ENCODE measurements at regions not wholly inside any gene's neighbourhood (a gene's known extent, or its start where the extent isn't known, plus 50 kb on each side); places are given as distances from the start of the nearest gene placed in this dataset.
A peak's percentile ranks its signal among the peaks of the same experiment; 100 is the strongest.

DNA sequence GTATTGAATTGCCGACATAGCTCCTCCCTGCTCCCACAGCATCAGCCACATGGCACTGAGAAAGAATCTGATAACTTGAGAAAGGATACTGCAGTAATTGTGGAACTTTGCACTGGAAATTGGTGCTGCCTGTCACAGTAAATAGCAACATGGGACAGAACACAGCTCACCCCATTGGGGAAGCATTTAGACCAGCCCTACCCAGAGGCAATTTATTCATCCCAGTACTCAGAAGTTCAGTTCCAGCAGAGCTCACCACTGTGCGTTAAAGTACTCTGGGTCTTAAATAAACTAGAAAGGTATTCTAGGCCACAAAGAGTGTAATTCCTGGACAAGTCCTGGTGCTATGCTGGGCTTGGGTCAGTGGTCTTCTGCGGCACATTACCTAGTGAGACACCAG, 347.1 kb downstream of the PYDC2 start:
- TF ChIP-seq, protein P1, sequence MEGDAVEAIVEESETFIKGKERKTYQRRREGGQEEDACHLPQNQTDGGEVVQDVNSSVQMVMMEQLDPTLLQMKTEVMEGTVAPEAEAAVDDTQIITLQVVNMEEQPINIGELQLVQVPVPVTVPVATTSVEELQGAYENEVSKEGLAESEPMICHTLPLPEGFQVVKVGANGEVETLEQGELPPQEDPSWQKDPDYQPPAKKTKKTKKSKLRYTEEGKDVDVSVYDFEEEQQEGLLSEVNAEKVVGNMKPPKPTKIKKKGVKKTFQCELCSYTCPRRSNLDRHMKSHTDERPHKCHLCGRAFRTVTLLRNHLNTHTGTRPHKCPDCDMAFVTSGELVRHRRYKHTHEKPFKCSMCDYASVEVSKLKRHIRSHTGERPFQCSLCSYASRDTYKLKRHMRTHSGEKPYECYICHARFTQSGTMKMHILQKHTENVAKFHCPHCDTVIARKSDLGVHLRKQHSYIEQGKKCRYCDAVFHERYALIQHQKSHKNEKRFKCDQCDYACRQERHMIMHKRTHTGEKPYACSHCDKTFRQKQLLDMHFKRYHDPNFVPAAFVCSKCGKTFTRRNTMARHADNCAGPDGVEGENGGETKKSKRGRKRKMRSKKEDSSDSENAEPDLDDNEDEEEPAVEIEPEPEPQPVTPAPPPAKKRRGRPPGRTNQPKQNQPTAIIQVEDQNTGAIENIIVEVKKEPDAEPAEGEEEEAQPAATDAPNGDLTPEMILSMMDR (IDR thresholded peaks at IDR 0.05; ENCODE audit: insufficient read depth, missing control alignments), result no peak
- no peak for DNase-seq (ENCODE audit: insufficient read length, low spot score)
- no peak for FAIRE-seq

DNA sequence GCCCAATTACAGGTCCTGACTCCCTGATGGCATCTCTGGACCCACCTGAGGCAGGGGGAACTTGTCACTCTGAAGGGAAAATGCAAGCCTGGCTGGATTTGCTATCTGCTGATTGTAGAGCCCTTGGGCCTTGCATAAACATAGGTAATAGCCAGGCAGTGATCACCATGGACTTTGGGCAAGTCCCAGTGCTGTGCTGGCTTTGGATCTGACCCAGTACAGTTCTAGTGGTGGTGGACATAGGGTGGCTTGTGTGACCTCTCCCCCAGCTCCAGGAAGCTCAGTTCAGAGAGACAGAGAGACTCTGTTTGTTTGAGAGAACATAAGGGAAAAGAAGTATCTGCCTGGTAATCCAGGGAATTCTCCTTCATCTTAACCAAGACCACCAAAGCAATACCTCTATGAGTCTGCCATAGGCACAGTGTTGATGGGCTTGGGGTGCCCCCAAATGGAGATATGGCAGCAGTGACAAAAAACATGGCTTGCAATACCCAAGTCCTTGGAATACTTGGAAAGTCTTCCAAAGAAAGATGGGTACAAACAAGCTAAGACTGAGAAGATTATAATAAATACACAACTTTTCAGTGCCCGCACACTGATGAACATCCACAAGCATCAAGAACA, 348.5 kb downstream of the PYDC2 start:
- TF ChIP-seq, protein P1 (IDR thresholded peaks at IDR 0.05; ENCODE audit: insufficient read depth, missing control alignments), result peak; percentile 21
- no peak for FAIRE-seq
- DNase-seq (ENCODE audit: insufficient read length, low spot score), result no peak

- no peak for FAIRE-seq
These were observed 352.3 kb downstream of the PYDC2 start for GRCh38 chr3:191813245-191813644.

GRCh38 chr3:191848818-191849217, 387.9 kb downstream of the PYDC2 start:
- TF ChIP-seq, protein P1 (IDR thresholded peaks at IDR 0.05; ENCODE audit: insufficient read depth, missing control alignments), result no peak
- no peak for FAIRE-seq

More at GRCh38 chr3:191813245-191813644, 352.3 kb downstream of the PYDC2 start:
- TF ChIP-seq, protein P1 (IDR thresholded peaks at IDR 0.05; ENCODE audit: insufficient read depth, missing control alignments), result no peak
- no peak for DNase-seq (ENCODE audit: insufficient read length, low spot score)

GRCh38 chr3:191859531-191859930, 398.6 kb downstream of the PYDC2 start:
- TF ChIP-seq, protein P1 (IDR thresholded peaks at IDR 0.05; ENCODE audit: insufficient read depth, missing control alignments), result no peak
- no peak for FAIRE-seq
- no peak for DNase-seq (ENCODE audit: insufficient read length, low spot score)

More at GRCh38 chr3:191848818-191849217, 387.9 kb downstream of the PYDC2 start:
- DNase-seq (ENCODE audit: insufficient read length, low spot score), result no peak

DNA sequence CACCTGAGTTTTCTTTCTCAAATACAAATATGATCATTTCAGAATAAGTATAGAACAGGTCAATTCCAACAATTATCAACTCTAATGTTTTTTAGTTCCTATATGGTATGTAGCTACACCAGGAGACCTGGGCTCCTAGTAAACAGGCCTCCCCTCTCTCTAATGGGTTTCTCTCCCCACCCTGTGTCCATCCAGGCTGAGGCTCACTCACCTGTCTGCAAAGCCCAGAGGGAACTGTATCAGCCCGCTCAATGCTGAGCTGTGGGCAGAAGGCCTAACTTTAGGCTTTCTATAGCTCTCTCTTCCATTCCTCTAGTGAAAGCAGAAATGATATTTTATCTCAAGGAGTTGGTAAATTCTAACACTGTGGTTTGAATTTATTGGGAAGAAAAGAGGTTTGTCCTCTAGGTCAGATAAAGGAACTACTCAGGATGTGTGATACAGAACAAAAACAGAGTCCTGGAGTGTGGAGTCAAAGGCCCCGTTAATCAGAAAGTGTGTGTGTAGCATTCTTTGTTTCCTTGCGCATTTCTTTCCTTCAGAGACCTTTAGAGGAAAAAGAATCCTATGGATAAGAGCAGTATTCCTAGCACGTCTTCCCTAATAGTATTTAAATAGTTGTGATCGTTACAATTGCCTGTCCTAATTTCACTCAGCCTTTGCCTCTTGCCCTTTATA, 408.9 kb downstream of the PYDC2 start:
- FAIRE-seq (no peak), DNase-seq (ENCODE audit: insufficient read length, low spot score) (no peak)
- TF ChIP-seq, protein P1 (IDR thresholded peaks at IDR 0.05; ENCODE audit: insufficient read depth, missing control alignments), result no peak

GRCh38 chr3:191873736-191874135, 412.8 kb downstream of the PYDC2 start:
- TF ChIP-seq, protein P1 (IDR thresholded peaks at IDR 0.05; ENCODE audit: insufficient read depth, missing control alignments), result no peak
- DNase-seq (ENCODE audit: insufficient read length, low spot score) (no peak), FAIRE-seq (no peak)

Data from D721Med (cell line).